Uterus (tissue), 2 donors: ENCODE measurements at regions not wholly inside any gene's neighbourhood (a gene's known extent, or its start where the extent isn't known, plus 50 kb on each side); places are given as distances from the start of the nearest gene placed in this dataset.

Experiments
- POLR2A ChIP-seq, 2 donors: fragments of 450-650 bp; IDR thresholded peaks; one replicate each; pipeline ENCODE4 v1.6.1; 2016; ENCODE audit warnings: antibody characterized with exemption in 2 of 2, mild to moderate bottlenecking in 1 of 2, moderate library complexity in 1 of 2
- TF ChIP-seq, protein P1 (sequence below), 4 experiments: fragments of 200-600 bp in 2 of 4; fragments of 450-650 bp in 2 of 4; sonication (generic) in 2 of 4; IDR thresholded peaks; one replicate each; pipeline ENCODE4 v1.5.1; 2016 to 2019; ENCODE audit warnings: antibody characterized with exemption in 4 of 4, mild to moderate bottlenecking in 2 of 4, moderate library complexity in 1 of 4

GRCh38 chr7:136783934-136784333, 84.5 kb upstream of the CHRM2 start:
- TF ChIP-seq, protein P1, sequence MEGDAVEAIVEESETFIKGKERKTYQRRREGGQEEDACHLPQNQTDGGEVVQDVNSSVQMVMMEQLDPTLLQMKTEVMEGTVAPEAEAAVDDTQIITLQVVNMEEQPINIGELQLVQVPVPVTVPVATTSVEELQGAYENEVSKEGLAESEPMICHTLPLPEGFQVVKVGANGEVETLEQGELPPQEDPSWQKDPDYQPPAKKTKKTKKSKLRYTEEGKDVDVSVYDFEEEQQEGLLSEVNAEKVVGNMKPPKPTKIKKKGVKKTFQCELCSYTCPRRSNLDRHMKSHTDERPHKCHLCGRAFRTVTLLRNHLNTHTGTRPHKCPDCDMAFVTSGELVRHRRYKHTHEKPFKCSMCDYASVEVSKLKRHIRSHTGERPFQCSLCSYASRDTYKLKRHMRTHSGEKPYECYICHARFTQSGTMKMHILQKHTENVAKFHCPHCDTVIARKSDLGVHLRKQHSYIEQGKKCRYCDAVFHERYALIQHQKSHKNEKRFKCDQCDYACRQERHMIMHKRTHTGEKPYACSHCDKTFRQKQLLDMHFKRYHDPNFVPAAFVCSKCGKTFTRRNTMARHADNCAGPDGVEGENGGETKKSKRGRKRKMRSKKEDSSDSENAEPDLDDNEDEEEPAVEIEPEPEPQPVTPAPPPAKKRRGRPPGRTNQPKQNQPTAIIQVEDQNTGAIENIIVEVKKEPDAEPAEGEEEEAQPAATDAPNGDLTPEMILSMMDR (IDR thresholded peaks at IDR 0.05): no peak
- TF ChIP-seq POLR2A (IDR thresholded peaks at IDR 0.05): no peak
